HCT116 (cell line): ENCODE measurements at regions not wholly inside any gene's neighbourhood (a gene's known extent, or its start where the extent isn't known, plus 50 kb on each side); places are given as distances from the start of the nearest gene placed in this dataset.

Experiments used
- ATAC-seq: fragments of 200-7000 bp; cut with Tn5 transposase; 2 replicates; pipeline ENCODE4 v1.9.1; 2020; ENCODE audit warnings: mild to moderate bottlenecking, moderate library complexity
- BruUV-seq: library from RNA; stranded (reverse); fragments of 400-500 nt; replicated peaks from 2 replicates; lab custom pipeline; 2021; lab: Mats Ljungman, UMichigan
- CTCF ChIA-PET: fragments of 300-600 bp; sonication (Branson Sonifier 250); formaldehyde crosslinking; loops from one replicate; lab custom pipeline; 2021; ENCODE audit warnings: antibody characterized with exemption; lab: Charles Lee
- POLR2A ChIA-PET: fragments of 300-600, 350-600 bp; sonication (Branson Sonifier 250); formaldehyde crosslinking; loops from one replicate; lab custom pipeline; 2021; ENCODE audit warnings: antibody characterized with exemption; lab: Charles Lee
- RAD21 ChIA-PET, 2 experiments: fragments of 300-600 bp; sonication (Branson Sonifier 250); formaldehyde crosslinking; loops; one replicate each; lab custom pipeline; 2023; ENCODE audit warnings: low total read pairs in 2 of 2; ENCODE audit not compliant: uncharacterized antibody in 2 of 2, unreplicated experiment in 2 of 2, low non-redundant PET in 1 of 2; lab: Charles Lee
- DNase-seq: peaks from one replicate; pipeline ENCODE4 v3.0.0-alpha.2; 2010; ENCODE audit warnings: low read depth, low spot score
- H2AFZ ChIP-seq: fragments of 200-600 bp; shearing (Covaris generic), sonication (generic); 2 replicates; pipeline ENCODE4 v1.6.1; 2017; ENCODE audit warnings: low read depth, mixed run types, mixed read lengths, antibody characterized with exemption, low read length; ENCODE audit not compliant: poor library complexity, severe bottlenecking
- H3K27ac ChIP-seq: 2 replicates; pipeline ENCODE4 v1.5.1; 2012; ENCODE audit warnings: low read depth, low read length
- H3K27me3 ChIP-seq: fragments of 200-600 bp; sonication (generic); 2 replicates; pipeline ENCODE4 v1.6.1; 2016; ENCODE audit warnings: mixed run types, low read length, mixed read lengths; ENCODE audit not compliant: insufficient read depth
- H3K36me3 ChIP-seq, 2 experiments: fragments of 200-500 bp in 1 of 2; fragments of 200-600 bp in 1 of 2; sonication (Bioruptor generic) in 1 of 2; sonication (generic) in 1 of 2; 2 replicates each; pipeline versions ENCODE4 v1.5.1 to v1.6.1; 2014 to 2016; ENCODE audit warnings: low read length in 2 of 2, inconsistent platforms in 1 of 2, mixed read lengths in 1 of 2, mixed run types in 1 of 2; ENCODE audit not compliant: insufficient read depth in 2 of 2, control insufficient read depth in 1 of 2
- H3K4me1 ChIP-seq, 2 experiments: fragments of 200-600 bp in 1 of 2; sonication (generic) in 1 of 2; 2 replicates each; pipeline versions ENCODE4 v1.5.1 to v1.6.1; 2012 to 2017; ENCODE audit warnings: low read length in 2 of 2, inconsistent platforms in 1 of 2, mild to moderate bottlenecking in 1 of 2, mixed read lengths in 1 of 2, mixed run types in 1 of 2, moderate library complexity in 1 of 2; ENCODE audit not compliant: insufficient read depth in 2 of 2, control insufficient read depth in 1 of 2
- H3K4me2 ChIP-seq: fragments of 200-600 bp; sonication (generic); 2 replicates; pipeline ENCODE4 v1.6.1; 2017; ENCODE audit warnings: mixed run types, low read length, mixed read lengths
- H3K4me3 ChIP-seq, 2 experiments: fragments of 200-600 bp in 1 of 2; sonication (generic) in 1 of 2; replicated peaks in 1 of 2; 2 replicates each; pipeline ENCODE4 v1.5.1; 2011 to 2016; ENCODE audit warnings: low read length in 2 of 2, control low read depth in 1 of 2, low read depth in 1 of 2, mild to moderate bottlenecking in 1 of 2, mixed read lengths in 1 of 2, mixed run types in 1 of 2
- H3K79me2 ChIP-seq: fragments of 200-600 bp; sonication (generic); 2 replicates; pipeline ENCODE4 v1.6.1; 2017; ENCODE audit warnings: mild to moderate bottlenecking, mixed run types, low read length, moderate library complexity, mixed read lengths; ENCODE audit not compliant: insufficient read depth
- H3K9ac ChIP-seq: fragments of 200-600 bp; sonication (generic); 2 replicates; pipeline ENCODE4 v1.6.1; 2016; ENCODE audit warnings: low read length, mixed read lengths
- H3K9me2 ChIP-seq: fragments of 200-600 bp; sonication (generic), shearing (Covaris generic); 2 replicates; pipeline ENCODE4 v1.6.1; 2017; ENCODE audit warnings: mixed run types, mild to moderate bottlenecking, moderate library complexity; ENCODE audit not compliant: insufficient read depth
- H3K9me3 ChIP-seq, 2 experiments: fragments of 200-500 bp in 1 of 2; fragments of 200-600 bp in 1 of 2; sonication (Bioruptor generic) in 1 of 2; sonication (generic) in 1 of 2; 2 replicates each; pipeline ENCODE4 v1.6.1; 2014 to 2017; ENCODE audit warnings: low read length in 2 of 2, mixed read lengths in 2 of 2, inconsistent platforms in 1 of 2, low read depth in 1 of 2, mild to moderate bottlenecking in 1 of 2, mixed run types in 1 of 2, moderate library complexity in 1 of 2; ENCODE audit not compliant: control insufficient read depth in 1 of 2, insufficient read depth in 1 of 2
- H4K20me1 ChIP-seq: fragments of 200-600 bp; sonication (generic), shearing (Covaris generic); 2 replicates; pipeline ENCODE4 v1.6.1; 2017; ENCODE audit warnings: mixed run types, mild to moderate bottlenecking, moderate library complexity; ENCODE audit not compliant: insufficient read depth
- CBX3 ChIP-seq: IDR thresholded peaks from 2 replicates; pipeline ENCODE4 v1.6.1; 2012; ENCODE audit warnings: low read depth
- CEBPB ChIP-seq: IDR thresholded peaks from 2 replicates; pipeline ENCODE4 v1.6.1; 2012; ENCODE audit warnings: low read depth
- EGR1 ChIP-seq: IDR thresholded peaks from 2 replicates; pipeline ENCODE4 v1.6.1; 2012; ENCODE audit warnings: low read depth
- EZH2 ChIP-seq: fragments of 200-600 bp; sonication (generic); IDR thresholded peaks from 2 replicates; pipeline ENCODE4 v1.6.1; 2017; ENCODE audit warnings: antibody characterized with exemption, mixed run types
- FOSL1 ChIP-seq: IDR thresholded peaks from 2 replicates; pipeline ENCODE4 v1.6.1; 2012; ENCODE audit warnings: low read depth
- POLR2AphosphoS5 ChIP-seq: IDR thresholded peaks from 2 replicates; pipeline ENCODE4 v1.6.1; 2011; ENCODE audit warnings: mild to moderate bottlenecking, low read depth, low read length, moderate library complexity
- RAD21 ChIP-seq: IDR thresholded peaks from 2 replicates; pipeline ENCODE4 v1.6.1; 2012; ENCODE audit warnings: low read depth, mild to moderate bottlenecking
- TCF7L2 ChIP-seq: IDR thresholded peaks from 2 replicates; pipeline ENCODE4 v1.7.0; 2011; ENCODE audit warnings: borderline replicate concordance, inconsistent platforms; ENCODE audit not compliant: insufficient read depth, insufficient read length; ENCODE audit errors: extremely low read depth
- YY1 ChIP-seq: IDR thresholded peaks from 2 replicates; pipeline ENCODE4 v1.6.1; 2011; ENCODE audit warnings: low read length, low read depth, moderate library complexity, mild to moderate bottlenecking; ENCODE audit not compliant: insufficient replicate concordance; ENCODE audit errors: extremely low read depth
- ZFX ChIP-seq: fragments of 450-650 bp; IDR thresholded peaks from 2 replicates; pipeline ENCODE4 v1.6.1; 2017
- ZNF274 ChIP-seq: fragments of 200-500 bp; sonication (Bioruptor generic); IDR thresholded peaks from 2 replicates; pipeline ENCODE4 v1.6.1; 2014; ENCODE audit warnings: mild to moderate bottlenecking, low read depth, low read length, inconsistent platforms
- intact Hi-C: fragments of 100-400 bp; cut with micrococcal nuclease; formaldehyde crosslinking; loops from 2 replicates; pipeline ENCODE4 v1.10.0; 2022
- TF ChIP-seq, protein P1 (sequence below): IDR thresholded peaks from 2 replicates; pipeline ENCODE4 v1.6.1; 2012; ENCODE audit warnings: low read depth
- TF ChIP-seq, protein P2 (sequence below): IDR thresholded peaks from 2 replicates; pipeline ENCODE4 v1.6.1; 2011; ENCODE audit warnings: mild to moderate bottlenecking, low read length, moderate library complexity; ENCODE audit not compliant: insufficient replicate concordance; ENCODE audit errors: extremely low read depth
- TF ChIP-seq, protein P3 (sequence below), 3 experiments: fragments of 200-600 bp in 1 of 3; sonication (generic) in 1 of 3; IDR thresholded peaks in 2 of 3; conservative IDR thresholded peaks in 1 of 3; 2 replicates each; pipeline ENCODE4 v1.5.1; 2012 to 2017; ENCODE audit warnings: low read depth in 2 of 3, low read length in 2 of 3, antibody characterized with exemption in 1 of 3, borderline replicate concordance in 1 of 3, control low read depth in 1 of 3, mild to moderate bottlenecking in 1 of 3, mixed read lengths in 1 of 3, mixed run types in 1 of 3, moderate library complexity in 1 of 3; ENCODE audit not compliant: insufficient read depth in 1 of 3
- TF ChIP-seq, protein P4 (sequence below): IDR thresholded peaks from 2 replicates; pipeline ENCODE4 v1.6.1; 2012

DNA sequence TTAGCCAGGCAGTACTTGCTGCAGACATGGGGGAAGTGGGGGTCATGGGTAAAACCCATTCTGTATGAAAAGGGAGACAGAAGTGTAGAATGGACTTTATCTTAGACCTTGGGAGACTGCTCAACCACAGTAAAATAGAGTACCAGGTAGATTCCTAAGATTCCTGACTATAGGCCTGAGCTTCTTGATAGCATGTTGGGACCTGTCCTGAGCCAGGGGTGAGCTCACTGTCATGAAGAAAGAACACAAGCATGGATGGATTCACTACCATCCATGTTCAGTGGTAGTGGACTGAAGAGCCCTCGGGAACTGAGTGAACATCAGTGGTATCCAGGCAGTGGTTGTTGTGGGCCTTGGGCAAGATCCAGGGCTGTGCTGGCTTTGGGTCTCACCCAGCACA is 1003.8 kb downstream of the TMTC2 start:
- H4K20me1 ChIP-seq, result no peaks in the 10 kb centered on the region
- no peak overlapping the region for H2AFZ ChIP-seq
- H3K27ac ChIP-seq, result no peak overlapping the region
- ChIA-PET POLR2A (no interaction called here), CTCF (no interaction called here), RAD21 (no interaction called here)
- no peaks in the 10 kb centered on the region for H3K27me3 ChIP-seq
- no peaks in the 10 kb centered on the region for H3K9me3 ChIP-seq
- H3K79me2 ChIP-seq, result no peaks in the 10 kb centered on the region
- TF ChIP-seq, protein P1, sequence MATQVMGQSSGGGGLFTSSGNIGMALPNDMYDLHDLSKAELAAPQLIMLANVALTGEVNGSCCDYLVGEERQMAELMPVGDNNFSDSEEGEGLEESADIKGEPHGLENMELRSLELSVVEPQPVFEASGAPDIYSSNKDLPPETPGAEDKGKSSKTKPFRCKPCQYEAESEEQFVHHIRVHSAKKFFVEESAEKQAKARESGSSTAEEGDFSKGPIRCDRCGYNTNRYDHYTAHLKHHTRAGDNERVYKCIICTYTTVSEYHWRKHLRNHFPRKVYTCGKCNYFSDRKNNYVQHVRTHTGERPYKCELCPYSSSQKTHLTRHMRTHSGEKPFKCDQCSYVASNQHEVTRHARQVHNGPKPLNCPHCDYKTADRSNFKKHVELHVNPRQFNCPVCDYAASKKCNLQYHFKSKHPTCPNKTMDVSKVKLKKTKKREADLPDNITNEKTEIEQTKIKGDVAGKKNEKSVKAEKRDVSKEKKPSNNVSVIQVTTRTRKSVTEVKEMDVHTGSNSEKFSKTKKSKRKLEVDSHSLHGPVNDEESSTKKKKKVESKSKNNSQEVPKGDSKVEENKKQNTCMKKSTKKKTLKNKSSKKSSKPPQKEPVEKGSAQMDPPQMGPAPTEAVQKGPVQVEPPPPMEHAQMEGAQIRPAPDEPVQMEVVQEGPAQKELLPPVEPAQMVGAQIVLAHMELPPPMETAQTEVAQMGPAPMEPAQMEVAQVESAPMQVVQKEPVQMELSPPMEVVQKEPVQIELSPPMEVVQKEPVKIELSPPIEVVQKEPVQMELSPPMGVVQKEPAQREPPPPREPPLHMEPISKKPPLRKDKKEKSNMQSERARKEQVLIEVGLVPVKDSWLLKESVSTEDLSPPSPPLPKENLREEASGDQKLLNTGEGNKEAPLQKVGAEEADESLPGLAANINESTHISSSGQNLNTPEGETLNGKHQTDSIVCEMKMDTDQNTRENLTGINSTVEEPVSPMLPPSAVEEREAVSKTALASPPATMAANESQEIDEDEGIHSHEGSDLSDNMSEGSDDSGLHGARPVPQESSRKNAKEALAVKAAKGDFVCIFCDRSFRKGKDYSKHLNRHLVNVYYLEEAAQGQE, result no peak
- TF ChIP-seq, protein P2, sequence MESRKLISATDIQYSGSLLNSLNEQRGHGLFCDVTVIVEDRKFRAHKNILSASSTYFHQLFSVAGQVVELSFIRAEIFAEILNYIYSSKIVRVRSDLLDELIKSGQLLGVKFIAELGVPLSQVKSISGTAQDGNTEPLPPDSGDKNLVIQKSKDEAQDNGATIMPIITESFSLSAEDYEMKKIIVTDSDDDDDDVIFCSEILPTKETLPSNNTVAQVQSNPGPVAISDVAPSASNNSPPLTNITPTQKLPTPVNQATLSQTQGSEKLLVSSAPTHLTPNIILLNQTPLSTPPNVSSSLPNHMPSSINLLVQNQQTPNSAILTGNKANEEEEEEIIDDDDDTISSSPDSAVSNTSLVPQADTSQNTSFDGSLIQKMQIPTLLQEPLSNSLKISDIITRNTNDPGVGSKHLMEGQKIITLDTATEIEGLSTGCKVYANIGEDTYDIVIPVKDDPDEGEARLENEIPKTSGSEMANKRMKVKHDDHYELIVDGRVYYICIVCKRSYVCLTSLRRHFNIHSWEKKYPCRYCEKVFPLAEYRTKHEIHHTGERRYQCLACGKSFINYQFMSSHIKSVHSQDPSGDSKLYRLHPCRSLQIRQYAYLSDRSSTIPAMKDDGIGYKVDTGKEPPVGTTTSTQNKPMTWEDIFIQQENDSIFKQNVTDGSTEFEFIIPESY, result no peak
- no peak for TF ChIP-seq CEBPB
- TF ChIP-seq EGR1, result no peak
- TF ChIP-seq, protein P3, sequence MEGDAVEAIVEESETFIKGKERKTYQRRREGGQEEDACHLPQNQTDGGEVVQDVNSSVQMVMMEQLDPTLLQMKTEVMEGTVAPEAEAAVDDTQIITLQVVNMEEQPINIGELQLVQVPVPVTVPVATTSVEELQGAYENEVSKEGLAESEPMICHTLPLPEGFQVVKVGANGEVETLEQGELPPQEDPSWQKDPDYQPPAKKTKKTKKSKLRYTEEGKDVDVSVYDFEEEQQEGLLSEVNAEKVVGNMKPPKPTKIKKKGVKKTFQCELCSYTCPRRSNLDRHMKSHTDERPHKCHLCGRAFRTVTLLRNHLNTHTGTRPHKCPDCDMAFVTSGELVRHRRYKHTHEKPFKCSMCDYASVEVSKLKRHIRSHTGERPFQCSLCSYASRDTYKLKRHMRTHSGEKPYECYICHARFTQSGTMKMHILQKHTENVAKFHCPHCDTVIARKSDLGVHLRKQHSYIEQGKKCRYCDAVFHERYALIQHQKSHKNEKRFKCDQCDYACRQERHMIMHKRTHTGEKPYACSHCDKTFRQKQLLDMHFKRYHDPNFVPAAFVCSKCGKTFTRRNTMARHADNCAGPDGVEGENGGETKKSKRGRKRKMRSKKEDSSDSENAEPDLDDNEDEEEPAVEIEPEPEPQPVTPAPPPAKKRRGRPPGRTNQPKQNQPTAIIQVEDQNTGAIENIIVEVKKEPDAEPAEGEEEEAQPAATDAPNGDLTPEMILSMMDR (IDR thresholded peaks at IDR 0.05 in 2 of 3, conservative IDR thresholded peaks at IDR 0.05 in 1 of 3; ENCODE audit: borderline replicate concordance in 1 of 3, insufficient read depth in 1 of 3, low read depth in 2 of 3, low read length in 2 of 3), result no peak
- TF ChIP-seq RAD21, result no peak
- no peak for TF ChIP-seq POLR2AphosphoS5
- TF ChIP-seq CBX3, result no peak
- no peak for TF ChIP-seq TCF7L2
- TF ChIP-seq ZFX, result no peak
- TF ChIP-seq YY1, result no peak
- no peak for TF ChIP-seq EZH2
- TF ChIP-seq FOSL1, result no peak
- TF ChIP-seq, protein P4, sequence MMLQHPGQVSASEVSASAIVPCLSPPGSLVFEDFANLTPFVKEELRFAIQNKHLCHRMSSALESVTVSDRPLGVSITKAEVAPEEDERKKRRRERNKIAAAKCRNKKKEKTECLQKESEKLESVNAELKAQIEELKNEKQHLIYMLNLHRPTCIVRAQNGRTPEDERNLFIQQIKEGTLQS, result no peak
- TF ChIP-seq ZNF274, result no peak
- H3K9ac ChIP-seq, result no peak overlapping the region
- intact Hi-C loops, result no loop called here
- BruUV-seq, result no TSS peak
- H3K4me2 ChIP-seq, result no peak overlapping the region
- H3K36me3 ChIP-seq, result no peaks in the 10 kb centered on the region
- no peak for DNase-seq
- no peaks in the 10 kb centered on the region for H3K9me2 ChIP-seq
- no peak overlapping the region for H3K4me3 ChIP-seq
- ATAC-seq, result no peak
- H3K4me1 ChIP-seq, result no peaks in the 10 kb centered on the region
